A673 (cell line): ENCODE measurements at regions not wholly inside any gene's neighbourhood (a gene's known extent, or its start where the extent isn't known, plus 50 kb on each side); places are given as distances from the start of the nearest gene placed in this dataset.

Source experiments
- BruUV-seq: library from RNA; stranded (reverse); fragments of 400-500 nt; replicated peaks from 2 replicates; lab custom pipeline; 2021; lab: Mats Ljungman, UMichigan
- CTCF ChIA-PET: fragments of 300-600 bp; sonication (Branson Sonifier 250); formaldehyde crosslinking; loops from one replicate; lab custom pipeline; 2022; ENCODE audit warnings: antibody characterized with exemption; lab: Charles Lee
- POLR2A ChIA-PET: fragments of 300-600 bp; sonication (Branson Sonifier 250); formaldehyde crosslinking; loops from one replicate; lab custom pipeline; 2022; ENCODE audit warnings: antibody characterized with exemption; ENCODE audit not compliant: low non-redundant PET; lab: Charles Lee
- DNase-seq: peaks from one replicate; pipeline ENCODE4 v3.0.0-alpha.2; 2015; ENCODE audit warnings: low spot score
- H3K27ac ChIP-seq: fragments of 200-600 bp; sonication (generic); 2 replicates; pipeline ENCODE4 v1.5.1; 2016; ENCODE audit warnings: mixed run types, low read depth, mild to moderate bottlenecking, mixed read lengths, antibody characterized with exemption, low read length; ENCODE audit not compliant: poor library complexity, severe bottlenecking
- H3K27me3 ChIP-seq: fragments of 200-600 bp; sonication (generic); replicated peaks from 2 replicates; pipeline ENCODE4 v1.6.1; 2017; ENCODE audit warnings: mixed run types, low read depth, mild to moderate bottlenecking, mixed read lengths, antibody characterized with exemption, low read length; ENCODE audit not compliant: insufficient read depth, poor library complexity
- H3K36me3 ChIP-seq: fragments of 200-600 bp; sonication (generic); 2 replicates; pipeline ENCODE4 v1.6.1; 2016; ENCODE audit warnings: mixed run types, mild to moderate bottlenecking, mixed read lengths, antibody characterized with exemption, low read length; ENCODE audit not compliant: insufficient read depth, poor library complexity, severe bottlenecking
- H3K4me1 ChIP-seq: fragments of 200-600 bp; sonication (generic); 2 replicates; pipeline ENCODE4 v1.6.1; 2017; ENCODE audit warnings: mixed run types, mild to moderate bottlenecking, mixed read lengths, antibody characterized with exemption, low read length; ENCODE audit not compliant: insufficient read depth, poor library complexity, severe bottlenecking
- H3K4me3 ChIP-seq: fragments of 200-600 bp; sonication (generic); 2 replicates; pipeline ENCODE4 v1.5.1; 2016; ENCODE audit warnings: low read depth, mixed run types, mild to moderate bottlenecking, mixed read lengths, low read length; ENCODE audit not compliant: poor library complexity, severe bottlenecking
- H3K9me3 ChIP-seq: fragments of 200-600 bp; sonication (generic); 2 replicates; pipeline ENCODE4 v1.6.1; 2016; ENCODE audit warnings: mixed run types, low read depth, mild to moderate bottlenecking, mixed read lengths, antibody characterized with exemption, low read length; ENCODE audit not compliant: poor library complexity, severe bottlenecking
- CTCF ChIP-seq: fragments of 300-800, 200-600 bp; sonication (generic); conservative IDR thresholded peaks from 2 replicates; pipeline ENCODE4 v1.5.1; 2017; ENCODE audit warnings: low read depth, mild to moderate bottlenecking, antibody characterized with exemption, low read length, moderate library complexity, mixed read lengths
- EZH2 ChIP-seq: fragments of 200-600 bp; sonication (generic); IDR thresholded peaks from 2 replicates; pipeline ENCODE4 v1.6.1; 2017; ENCODE audit warnings: borderline replicate concordance, low read depth, mild to moderate bottlenecking, mixed read lengths, antibody characterized with exemption, low read length; ENCODE audit not compliant: poor library complexity, severe bottlenecking
- intact Hi-C: fragments of 100-400 bp; cut with micrococcal nuclease; formaldehyde crosslinking; loops from one replicate; pipeline ENCODE4 v1.10.0; 2022; ENCODE audit not compliant: unreplicated experiment

GRCh38 chr7:84582747-84583146, 388.2 kb upstream of the SEMA3A start:
- BruUV-seq, result no TSS peak
- no peaks in the 10 kb centered on the region for H3K27me3 ChIP-seq
- H3K27ac ChIP-seq, result no peak overlapping the region
- H3K4me1 ChIP-seq, result no peaks in the 10 kb centered on the region
- intact Hi-C loops, result no loop called here
- no peaks in the 10 kb centered on the region for H3K9me3 ChIP-seq
- ChIA-PET CTCF (no interaction called here), POLR2A (no interaction called here)
- H3K4me3 ChIP-seq, result no peak overlapping the region
- no peaks in the 10 kb centered on the region for H3K36me3 ChIP-seq
- no peak for DNase-seq
- TF ChIP-seq EZH2, result no peak
- no peak for TF ChIP-seq CTCF

DNA sequence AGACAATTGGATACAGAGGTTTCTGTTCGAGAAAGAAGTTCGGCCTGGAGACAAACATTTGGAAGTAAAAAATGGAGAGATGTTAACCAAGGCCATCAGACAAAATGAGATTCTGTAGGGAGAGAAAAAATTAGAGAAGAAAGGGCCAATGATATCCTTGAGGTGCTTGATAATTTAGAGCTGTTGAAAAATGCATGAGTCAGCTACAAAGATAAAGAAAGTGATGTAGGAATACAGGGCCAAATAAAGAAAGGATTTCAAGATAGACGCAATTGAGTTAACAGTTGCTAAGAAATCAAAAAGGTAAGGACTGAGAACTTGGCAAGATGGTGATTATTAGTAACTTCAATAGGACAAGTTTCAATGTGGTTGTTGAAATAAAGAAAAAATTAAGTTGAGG, 384.2 kb upstream of the SEMA3A start:
- intact Hi-C loops, result no loop called here
- no TSS peak for BruUV-seq

DNA sequence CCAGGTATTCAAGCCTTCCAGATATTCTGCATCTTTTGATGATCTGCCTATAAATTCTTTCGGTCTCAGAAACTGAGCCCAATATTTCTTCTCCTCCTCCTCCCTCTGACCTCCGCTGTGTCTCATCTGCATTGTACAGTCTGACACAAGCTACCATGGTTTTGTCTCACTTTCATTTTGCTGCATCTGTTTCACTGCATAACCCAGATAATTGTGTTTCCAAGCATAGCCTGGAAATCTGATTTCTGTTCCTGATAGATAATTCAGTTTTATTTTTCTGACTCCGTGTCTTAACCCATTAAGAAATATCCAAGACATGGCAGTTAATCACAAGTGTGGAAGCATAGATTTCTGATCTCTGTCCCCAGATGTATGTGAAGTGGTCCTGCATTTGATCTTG, 374.2 kb upstream of the SEMA3A start:
- Histone ChIP-seq H3K27me3 (no peaks in the 10 kb centered on the region), H3K4me3 (no peak overlapping the region), H3K36me3 (no peaks in the 10 kb centered on the region), H3K4me1 (no peaks in the 10 kb centered on the region), H3K9me3 (no peaks in the 10 kb centered on the region), H3K27ac (no peak overlapping the region)
- DNase-seq, result no peak
- intact Hi-C loops, result no loop called here
- no TSS peak for BruUV-seq
- ChIA-PET POLR2A (no interaction called here), CTCF (no interaction called here)
- no peak for TF ChIP-seq CTCF
- no peak for TF ChIP-seq EZH2

More for the DNA sequence above, 384.2 kb upstream of the SEMA3A start:
- ChIA-PET CTCF (no interaction called here), POLR2A (no interaction called here)
- Histone ChIP-seq H3K4me1 (no peaks in the 10 kb centered on the region), H3K9me3 (no peaks in the 10 kb centered on the region), H3K36me3 (no peaks in the 10 kb centered on the region), H3K27me3 (no peaks in the 10 kb centered on the region), H3K4me3 (no peak overlapping the region), H3K27ac (no peak overlapping the region)
- no peak for DNase-seq
- TF ChIP-seq CTCF (no peak), EZH2 (no peak)
